ENCODE measurements at regions not wholly inside any gene's neighbourhood (a gene's known extent, or its start where the extent isn't known, plus 50 kb on each side); places are given as distances from the start of the nearest gene placed in this dataset.

DNA sequence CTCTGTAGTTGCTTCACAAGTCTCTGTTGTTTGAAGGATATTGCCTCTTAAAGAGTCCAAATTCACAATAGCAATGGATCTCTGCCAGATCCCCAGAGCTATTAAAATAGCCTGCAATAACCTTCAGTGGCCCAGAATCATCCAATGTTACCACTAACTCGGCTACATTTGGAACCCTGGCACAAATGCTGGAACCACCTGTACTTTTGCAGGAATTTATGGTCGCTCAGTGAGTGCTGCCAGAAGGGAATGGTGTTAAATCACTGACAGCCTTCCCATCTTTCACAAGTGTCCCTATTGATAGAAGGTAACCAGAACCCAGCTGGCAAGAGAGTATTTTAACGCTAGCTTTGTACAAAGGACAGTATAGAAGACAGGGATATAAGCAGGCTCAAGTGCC lies 298.8 kb upstream of the PLSCR5 start:
- TF ChIP-seq, protein P1, sequence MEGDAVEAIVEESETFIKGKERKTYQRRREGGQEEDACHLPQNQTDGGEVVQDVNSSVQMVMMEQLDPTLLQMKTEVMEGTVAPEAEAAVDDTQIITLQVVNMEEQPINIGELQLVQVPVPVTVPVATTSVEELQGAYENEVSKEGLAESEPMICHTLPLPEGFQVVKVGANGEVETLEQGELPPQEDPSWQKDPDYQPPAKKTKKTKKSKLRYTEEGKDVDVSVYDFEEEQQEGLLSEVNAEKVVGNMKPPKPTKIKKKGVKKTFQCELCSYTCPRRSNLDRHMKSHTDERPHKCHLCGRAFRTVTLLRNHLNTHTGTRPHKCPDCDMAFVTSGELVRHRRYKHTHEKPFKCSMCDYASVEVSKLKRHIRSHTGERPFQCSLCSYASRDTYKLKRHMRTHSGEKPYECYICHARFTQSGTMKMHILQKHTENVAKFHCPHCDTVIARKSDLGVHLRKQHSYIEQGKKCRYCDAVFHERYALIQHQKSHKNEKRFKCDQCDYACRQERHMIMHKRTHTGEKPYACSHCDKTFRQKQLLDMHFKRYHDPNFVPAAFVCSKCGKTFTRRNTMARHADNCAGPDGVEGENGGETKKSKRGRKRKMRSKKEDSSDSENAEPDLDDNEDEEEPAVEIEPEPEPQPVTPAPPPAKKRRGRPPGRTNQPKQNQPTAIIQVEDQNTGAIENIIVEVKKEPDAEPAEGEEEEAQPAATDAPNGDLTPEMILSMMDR (conservative IDR thresholded peaks at IDR 0.05; ENCODE audit: low read length) = no peak
- no peak for TF ChIP-seq EZH2phosphoT487 (IDR thresholded peaks at IDR 0.05; ENCODE audit: borderline replicate concordance, low read depth, low read length)

All from OCI-LY7 (cell line).